HS-5 (cell line): ENCODE measurements at regions not wholly inside any gene's neighbourhood (a gene's known extent, or its start where the extent isn't known, plus 50 kb on each side); places are given as distances from the start of the nearest gene placed in this dataset.
"Not testable (repeated sequence)": the region's sequence is repeated elsewhere in the genome, so short reads cannot be mapped to it uniquely, and the experiment has no call there.

Source experiments
- DNase-seq: peaks from one replicate; pipeline ENCODE4 v3.0.0-alpha.2; 2012; ENCODE audit warnings: low read depth

DNA sequence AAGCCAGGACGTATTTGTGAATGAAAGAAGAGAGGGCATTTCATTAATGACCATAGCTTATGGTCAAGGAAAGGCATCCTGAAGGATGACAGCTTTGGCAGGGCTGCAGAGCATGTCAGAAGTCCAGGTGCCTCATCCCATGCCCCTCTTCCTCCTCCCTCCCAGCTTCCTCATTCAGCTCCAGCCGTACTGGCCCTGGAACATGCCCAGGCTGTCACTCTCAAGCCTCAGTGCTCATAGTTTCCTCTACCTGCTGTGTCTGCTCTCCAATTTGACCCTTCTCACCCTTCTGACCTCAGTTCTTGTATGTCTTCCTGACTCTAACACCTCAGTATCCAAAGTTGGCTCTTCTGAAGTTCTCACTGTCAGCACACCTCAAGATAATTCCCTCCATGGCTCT lies 695.8 kb upstream of the HS6ST1 start:
- no peak for DNase-seq

DNA sequence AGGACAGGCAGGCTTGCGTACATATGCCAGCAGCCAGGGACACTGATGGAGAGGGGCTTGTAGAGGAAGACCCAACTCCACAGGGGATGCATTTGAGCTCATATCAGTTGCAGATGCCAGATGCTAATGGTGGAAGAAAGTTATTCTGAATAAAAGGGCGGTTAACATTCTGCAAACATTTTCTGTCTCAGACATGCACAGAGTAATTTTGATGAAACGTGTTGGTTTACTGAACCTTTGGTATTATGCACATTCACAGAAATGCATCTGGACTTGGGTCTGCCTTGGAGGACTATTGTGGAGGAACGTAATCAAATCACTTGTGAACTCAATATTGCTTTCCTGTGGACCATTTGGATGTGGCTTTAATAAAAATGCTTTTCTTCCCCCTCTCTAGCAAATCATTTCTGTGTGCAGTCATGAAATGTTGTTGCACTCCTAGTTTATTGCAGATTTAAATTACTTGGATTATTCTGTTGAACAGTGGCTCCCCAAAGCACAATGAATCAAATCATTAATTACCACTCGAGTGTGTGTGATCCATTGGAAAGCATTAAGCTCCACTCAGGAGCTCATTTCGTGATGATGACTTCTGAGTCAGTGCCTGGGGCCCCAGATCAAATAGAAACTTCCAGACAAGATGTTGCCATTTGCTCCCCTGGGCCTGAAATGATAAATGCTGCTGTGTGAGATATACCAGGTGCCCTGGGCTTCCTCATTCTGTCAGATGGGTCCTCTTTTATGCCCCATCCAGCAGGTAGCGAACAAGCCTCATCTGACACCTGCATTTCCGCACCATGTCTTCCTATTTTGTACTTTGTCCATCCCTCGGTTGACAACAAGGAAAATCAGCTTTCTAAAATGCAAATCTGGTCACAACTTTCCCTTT lies 697.0 kb upstream of the HS6ST1 start:
- DNase-seq = no peak

DNA sequence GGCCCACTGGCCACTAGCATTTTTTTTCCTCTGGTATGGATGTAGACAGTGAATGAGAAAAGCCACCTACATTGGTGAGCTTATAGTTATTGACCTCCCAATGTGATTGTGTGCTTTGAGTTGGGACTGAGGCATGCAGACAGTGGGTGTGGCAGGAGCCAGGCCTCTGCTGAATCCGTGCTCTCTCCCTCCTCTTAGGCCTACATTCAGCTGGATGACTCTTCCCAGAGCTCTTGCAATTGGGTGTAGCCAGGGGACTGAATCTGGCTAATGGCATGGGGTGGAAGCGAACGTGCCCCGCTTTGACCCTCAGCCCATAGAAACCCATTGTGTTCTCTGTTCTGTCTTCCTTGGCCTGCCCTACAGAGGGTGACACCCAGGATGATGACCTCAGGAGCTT lies 698.3 kb upstream of the HS6ST1 start:
- DNase-seq = no peak

DNA sequence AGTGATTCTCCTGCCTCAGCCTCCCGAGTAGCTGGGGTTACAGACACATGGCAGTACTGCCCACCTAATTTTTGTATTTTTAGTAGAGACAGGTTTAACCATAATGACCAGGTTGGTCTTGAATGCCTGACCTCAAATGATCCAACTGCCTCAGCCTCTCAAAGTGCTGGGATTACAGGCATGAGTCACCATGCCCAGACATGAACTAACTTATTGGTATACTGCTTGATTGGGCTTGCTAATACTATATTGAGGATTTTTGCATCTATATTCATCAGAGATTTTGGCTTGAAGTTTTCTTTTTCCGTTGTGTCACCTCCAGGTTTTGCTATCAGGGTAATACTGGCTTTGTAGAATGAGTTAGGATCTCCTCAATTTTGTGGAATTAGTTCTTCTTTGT lies 706.1 kb upstream of the HS6ST1 start:
- no peak for DNase-seq

DNA sequence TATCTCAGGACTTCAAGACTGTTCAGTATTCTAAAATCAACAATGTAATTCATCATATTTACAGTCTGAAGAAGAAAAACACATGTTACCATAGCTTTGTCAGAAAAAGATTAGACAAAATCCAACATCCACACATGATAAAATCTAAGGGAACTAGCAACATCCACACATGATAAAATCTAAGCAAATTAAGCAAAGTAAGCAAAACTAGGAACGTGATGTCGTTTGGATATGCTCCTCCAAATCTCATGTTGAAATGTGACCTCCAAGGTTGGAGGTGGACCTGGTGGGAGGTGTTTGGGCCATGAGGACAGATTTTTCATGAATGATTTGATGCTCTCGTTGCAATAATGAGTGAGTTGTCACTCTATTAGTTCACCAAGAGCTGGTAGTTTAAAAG lies 717.3 kb upstream of the HS6ST1 start:
- no peak for DNase-seq

DNA sequence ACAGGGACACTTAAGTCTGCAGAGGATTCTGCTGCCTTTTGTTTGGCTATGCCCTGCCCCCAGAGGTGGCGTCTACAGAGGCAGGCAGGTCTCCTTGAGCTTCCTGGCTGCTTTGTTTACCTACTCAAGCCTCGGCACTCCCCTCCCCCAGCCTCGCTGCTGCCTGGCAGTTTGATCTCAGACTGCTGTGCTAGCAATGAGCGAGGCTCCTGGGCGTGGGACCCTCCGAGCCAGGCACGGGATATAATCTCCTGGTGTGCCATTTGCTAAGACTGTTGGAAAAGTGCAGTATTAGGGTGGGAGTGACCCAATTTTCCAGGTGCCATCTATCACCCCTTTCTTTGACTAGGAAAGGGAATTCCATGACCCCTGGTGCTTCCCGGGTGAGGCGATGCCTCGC lies 725.0 kb upstream of the HS6ST1 start:
- not testable (repeated sequence) for DNase-seq

DNA sequence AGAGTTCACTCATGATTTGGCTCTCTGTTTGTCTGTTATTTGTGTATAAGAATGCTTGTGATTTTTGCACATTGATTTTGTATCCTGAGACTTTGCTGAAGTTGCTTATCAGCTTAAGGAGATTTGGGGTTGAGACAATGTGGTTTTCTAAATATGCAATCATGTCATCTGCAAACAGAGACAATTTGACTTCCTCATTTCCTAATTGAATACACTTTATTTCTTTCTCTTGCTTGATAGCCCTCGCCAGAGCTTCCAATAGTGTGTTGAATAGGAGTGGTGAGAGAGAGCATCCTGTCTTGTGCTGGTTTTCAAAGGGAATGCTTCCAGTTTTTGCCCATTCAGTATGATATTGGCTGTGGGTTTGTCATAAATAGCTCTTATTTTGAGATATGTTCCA lies 727.8 kb upstream of the HS6ST1 start:
- not testable (repeated sequence) for DNase-seq

DNA sequence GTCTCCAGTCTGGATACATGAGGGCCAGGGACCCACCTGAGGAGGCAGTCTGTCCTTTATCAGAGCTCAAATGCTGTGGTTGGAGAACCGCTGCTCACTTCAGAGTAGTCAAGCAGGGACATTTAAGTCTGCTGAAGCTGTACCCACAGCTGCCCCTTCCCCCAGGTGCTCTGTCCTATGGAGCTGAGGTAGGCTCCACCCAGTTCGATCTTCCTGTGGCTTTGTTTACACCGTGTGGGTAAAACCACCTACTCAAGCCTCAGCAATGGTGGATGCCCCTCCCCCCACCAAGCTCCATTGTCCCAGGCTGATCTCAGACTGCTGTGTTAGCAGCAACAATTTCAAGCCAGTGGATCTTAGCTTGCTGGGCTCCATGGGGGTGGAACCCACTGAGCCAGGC lies 731.4 kb upstream of the HS6ST1 start:
- DNase-seq = no peak

DNA sequence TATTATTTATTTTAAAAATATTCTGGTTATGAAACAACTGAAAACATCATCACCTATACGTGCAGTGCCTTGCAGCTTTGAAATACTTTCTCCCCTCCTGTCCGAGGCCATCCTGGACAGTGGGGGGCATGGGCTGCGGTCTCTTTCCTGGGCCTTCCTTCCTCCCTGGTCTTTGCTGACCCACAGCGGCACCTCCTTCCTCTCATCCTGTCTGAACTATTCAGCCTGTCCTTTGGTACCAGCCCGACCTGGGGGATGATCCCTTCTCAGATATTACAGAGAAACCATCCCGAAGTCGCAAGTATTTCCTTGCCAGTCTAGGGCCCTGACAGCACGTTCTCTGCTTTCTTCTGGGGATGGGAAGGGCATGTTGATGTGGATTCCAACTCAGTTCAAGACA lies 736.6 kb upstream of the HS6ST1 start:
- DNase-seq = no peak

DNA sequence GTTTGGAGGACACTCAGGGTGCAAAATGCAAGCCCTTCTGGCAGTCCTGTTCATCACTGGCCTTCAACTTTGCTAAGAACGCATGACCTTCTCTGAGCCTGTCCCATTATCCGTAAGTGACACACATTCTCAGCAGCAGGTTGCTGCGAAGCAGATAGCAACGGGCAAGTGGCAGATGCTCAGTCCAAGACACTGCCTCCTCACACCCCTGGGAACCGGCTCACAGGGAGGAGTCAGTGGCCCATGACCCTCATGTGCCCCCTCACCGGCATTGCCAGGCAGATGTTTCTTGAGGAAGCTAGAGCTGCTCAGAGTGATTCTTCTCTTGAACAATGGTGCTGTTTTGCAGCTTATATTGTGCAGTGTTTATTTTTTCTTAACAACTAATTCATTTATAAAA lies 737.2 kb upstream of the HS6ST1 start:
- DNase-seq = no peak

DNA sequence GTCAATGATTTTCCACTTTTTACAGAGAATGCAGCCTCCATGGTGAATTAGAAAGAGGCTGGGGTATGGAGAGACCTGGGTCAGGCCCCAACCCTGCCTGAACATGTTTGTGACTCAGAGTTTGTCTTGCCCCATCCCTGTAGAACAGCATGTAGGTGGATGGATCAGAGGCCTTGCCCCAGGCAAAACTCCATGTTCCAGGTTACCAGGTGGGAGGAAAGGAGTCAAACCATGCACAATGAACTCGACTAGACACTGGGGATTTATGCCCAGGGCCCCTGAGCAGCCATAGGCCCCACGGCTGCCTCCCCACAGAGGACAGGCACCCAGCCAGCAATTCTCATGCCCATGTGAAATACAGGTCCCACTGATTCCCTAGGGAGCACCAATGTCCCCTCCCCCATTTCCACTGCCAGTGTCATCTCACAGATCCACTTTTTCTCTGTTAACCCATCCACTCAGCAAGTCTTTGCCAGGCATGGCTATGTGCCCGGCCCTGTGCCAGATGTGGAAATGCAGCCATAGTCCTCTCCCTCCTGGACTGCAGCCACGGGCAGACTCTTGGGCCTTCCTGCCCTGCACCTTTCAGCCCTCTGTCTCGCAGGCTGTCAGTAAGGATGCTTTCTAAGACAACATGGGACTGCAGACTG lies 737.8 kb upstream of the HS6ST1 start:
- no peak for DNase-seq

DNA sequence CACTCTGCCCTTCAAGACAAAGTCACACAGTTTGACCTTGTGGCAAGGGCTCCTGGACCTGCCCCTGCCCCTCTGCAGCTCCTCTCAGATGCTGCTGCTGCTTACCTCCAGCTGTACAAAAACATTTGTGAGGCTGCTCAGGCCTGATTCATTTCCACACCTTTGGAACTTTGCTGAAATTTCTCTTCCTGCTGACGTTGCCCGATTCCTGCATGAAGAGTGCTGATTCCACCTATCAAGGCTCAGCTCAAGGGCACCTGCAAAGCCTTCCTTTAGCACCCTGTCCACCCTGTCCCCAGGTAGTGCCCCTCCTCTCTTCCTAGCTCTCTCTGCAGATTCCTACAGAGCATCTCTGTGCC lies 738.3 kb upstream of the HS6ST1 start:
- DNase-seq = no peak

DNA sequence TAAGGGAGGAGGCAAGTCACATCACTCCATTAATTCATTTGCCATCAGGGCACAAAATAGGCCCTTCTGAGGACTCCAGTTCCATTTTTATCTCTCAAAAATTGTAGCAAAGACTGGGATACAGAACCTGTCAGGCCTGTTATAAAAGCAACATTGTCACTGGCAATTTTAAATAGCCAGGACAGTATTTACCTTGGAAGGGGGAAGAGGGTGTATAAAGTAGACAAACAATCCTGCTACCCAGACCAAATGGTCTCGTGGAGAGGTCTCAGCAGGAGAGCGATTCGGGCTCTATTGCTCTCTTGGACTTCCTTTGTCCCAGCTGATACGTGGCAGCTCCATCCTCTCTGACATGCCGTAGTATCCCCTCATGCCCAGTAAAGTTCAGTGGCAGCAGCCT lies 740.3 kb upstream of the HS6ST1 start:
- no peak for DNase-seq

DNA sequence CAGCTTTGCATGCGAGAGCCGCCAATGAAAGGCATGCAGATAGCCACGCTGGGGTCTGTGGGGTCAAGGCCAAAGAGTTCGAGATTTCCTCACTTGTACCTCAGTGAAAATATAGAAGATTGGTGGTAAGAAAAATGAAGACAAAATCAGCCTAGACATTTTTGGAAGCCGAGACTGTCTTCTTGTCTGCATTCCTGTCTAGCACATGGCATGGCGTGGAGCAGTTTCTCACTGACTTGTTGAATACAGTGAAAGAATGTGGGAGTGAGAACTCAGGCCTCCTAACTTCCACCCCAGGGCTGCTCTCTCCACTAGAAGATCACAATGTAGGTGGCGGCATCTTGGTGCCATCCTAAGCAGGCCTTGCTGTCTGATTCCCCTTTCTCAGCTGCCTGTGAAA lies 740.8 kb upstream of the HS6ST1 start:
- no peak for DNase-seq

DNA sequence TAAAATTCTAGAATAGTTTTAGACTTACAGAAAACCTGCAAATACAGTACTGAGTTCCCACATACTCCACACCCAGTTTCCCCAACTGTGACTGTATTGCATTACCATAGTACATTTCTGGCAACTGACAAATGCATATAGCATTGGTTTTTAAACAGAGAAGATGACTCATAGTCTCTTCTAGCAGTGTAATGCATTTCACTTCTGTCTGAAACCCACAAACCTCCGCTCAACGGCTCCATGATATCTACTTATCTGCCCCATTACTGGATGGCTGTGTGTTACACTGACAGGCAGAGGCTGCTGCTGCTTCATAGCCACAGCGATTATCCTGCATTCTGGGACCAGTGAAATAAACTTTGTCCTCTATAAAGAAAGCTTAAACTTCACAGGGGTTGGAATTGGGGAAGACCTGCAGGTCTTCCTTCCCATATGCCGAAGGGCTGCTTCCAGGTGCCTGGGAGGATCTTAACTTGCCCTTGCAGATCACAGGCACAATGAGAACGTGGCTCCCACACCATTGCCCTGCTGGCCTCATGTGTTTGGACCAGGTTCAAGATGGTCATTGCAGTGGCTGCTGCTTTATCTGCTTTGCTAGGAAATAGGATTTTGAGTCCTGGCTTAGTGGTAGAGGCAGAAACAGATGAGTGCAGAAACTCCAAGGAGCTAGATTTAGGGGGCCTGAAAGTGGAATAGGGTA lies 742.6 kb upstream of the HS6ST1 start:
- DNase-seq = no peak

DNA sequence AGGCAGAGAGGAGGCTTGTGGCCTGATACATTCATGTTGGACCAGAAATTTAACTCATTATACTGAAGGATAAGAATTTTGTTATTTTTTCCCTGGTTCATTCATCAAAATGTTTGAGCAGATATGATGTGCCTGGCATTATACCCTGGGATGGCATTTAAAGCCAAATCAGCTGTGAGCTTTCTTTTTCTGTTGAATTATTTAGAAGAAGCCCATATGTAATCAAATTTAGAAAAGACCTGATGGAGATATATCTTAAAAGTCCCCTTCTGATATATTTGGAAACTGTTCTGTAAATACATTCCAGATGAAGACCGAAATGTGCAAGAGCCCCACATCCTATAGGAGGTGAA lies 743.1 kb upstream of the HS6ST1 start:
- DNase-seq = no peak

DNA sequence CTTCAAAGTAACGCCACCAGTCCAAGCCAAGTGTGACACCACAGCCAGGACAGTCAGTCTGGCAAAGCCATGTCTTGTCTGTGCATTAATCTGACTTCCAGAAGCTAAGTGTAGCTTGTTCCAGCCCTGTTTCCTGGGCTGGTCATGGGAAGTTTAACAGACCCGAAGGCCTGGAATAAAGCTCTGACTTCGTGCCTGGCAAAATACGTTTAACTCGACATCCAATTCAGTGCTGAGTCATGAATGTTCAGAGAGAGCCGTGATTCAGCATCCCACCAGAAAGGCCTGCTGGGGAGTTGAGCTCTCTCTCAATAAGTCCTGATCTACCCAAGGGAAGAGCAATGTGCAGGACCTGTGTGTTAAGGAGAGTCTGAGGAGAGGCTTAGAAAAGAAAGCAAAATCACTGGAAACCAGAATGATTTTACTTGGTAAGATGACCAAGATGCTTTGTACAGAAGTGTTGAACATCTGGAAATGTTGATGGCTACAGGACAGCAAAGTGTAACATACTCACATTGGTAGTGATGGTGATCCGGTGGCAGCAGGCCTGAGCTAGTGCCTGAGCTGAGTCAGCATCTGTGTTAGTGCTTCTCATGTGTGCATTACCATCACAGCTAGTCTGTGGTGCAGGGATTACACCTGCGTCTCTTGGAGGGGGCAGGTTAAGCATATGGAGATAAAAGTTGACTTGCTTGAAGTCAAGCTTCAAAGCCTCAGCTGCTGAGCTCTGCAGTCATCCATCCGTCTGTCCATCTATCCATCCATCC lies 743.7 kb upstream of the HS6ST1 start:
- no peak for DNase-seq

DNA sequence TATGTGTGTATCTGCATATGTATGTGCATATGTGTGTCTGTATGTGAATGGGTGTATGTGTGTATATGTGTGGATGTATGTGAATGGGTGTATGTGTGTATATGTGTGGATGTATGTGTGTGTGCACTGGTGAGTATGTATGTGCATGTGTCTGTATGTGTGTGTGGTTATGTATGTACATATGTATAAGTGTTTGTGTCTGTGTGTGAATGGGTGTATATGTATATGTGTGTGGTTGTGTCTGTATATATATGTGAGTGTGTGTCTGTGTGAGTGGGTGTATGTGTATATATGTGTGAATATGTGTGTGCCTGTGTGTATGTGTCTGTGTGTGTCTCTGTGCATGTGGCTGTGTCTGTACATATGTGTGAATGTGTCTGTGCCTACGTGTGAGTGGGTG lies 748.4 kb upstream of the HS6ST1 start:
- DNase-seq = no peak

DNA sequence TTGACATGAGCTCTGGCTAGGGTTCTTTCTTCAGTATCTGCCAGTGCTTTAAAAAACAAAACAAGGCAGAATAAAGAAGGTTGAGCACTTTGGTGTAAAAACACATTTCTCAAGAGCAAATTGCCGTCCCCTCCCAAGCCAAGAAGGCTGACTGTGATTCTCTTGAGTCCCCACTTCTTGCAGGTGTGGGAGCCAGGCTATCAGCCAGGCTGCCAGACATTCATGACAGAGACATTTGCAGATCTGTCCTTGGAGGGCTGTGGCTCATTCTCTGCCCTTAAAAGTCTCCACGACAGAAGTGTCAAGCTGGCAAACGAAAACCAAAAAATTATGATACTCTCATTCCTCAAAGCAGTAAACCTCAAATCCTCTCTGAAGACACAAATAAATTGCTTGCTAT lies 749.3 kb upstream of the HS6ST1 start:
- no peak for DNase-seq

DNA sequence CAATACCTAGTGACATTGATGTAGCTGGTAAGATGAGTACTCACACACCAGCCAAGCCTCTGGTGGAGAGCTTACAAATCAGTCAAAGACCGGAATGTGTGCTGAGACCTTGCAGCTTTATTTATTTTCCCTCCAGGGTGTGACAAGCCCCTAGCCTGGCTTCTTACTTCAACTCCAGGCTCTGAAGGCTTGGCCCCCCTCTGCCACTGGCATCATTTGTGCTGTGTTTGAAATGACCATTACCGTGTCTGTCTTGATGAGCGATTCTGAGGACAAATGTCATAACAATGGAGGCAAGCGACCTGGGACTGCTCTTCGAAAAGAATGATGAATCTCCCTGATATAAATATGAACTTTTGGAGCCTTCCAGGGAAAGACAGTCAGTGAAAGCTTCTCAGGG lies 749.9 kb upstream of the HS6ST1 start:
- DNase-seq = no peak

DNA sequence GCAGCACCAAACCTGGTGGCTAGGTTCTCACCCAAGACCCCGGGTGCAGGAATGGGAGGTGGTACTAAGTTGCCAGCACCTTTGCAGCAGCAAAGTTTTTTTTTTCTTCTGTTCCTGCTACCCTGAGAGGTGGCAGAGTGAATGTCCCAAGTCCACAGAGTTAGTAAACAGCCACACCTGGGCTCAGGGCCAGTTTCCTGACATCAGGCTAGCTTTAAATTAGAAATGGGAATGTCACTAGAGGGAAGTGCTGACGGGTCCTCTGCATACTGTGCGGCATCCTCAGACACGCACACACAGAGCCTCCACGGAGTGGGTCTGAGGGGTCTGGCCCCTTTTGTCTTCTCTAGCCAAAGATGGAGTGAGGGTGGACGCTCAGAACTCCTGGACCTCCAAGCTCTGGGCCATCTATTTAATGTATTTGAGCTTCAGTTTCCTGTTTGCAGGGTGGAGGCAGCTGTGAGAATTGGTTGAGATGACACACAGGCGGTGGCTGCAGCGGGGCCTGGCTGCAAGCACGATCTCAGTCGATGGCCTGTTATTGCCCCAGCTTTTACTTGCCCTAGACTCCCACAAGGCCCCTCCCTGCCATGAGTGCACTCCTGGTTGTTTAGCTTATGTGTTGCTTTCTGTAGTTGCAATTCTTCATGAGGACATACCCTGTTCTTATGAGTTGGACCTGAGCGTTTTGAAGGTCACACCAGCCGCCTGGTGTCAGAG lies 751.4 kb upstream of the HS6ST1 start:
- no peak for DNase-seq

DNA sequence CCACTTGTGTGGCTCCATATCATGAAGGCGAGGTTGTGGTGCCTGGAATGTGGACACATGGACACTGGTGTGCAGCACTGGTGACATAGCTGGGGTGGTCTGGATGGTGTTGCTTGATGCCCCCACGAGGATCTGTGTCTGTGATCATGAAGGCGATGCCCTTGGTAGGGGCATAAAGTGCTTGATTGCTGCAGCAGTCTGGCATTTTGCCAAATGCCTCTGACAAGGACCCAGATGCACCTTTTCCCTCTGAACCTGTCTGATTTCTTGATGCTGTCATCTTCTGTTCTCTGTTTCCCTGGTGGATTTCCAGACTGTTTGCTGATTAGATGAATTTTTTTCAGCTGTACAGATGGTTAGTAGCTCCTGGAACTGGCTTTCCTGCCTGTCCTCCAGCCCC lies 752.0 kb upstream of the HS6ST1 start:
- DNase-seq = no peak
